Skeletal muscle tissue (tissue), 3 donors: ENCODE measurements at regions not wholly inside any gene's neighbourhood (a gene's known extent, or its start where the extent isn't known, plus 50 kb on each side); places are given as distances from the start of the nearest gene placed in this dataset.
"Not testable (repeated sequence)": the region's sequence is repeated elsewhere in the genome, so short reads cannot be mapped to it uniquely, and the experiment has no call there.

Experiments
- H3K27ac ChIP-seq: one replicate; pipeline ENCODE4 v1.7.0; 2013; ENCODE audit warnings: mild to moderate bottlenecking, low read depth, low read length, inconsistent platforms
- H3K27me3 ChIP-seq, 3 donors: one replicate each; pipeline ENCODE4 v1.7.0; 2013; ENCODE audit warnings: low read length in 3 of 3; ENCODE audit not compliant: control insufficient read depth in 3 of 3, insufficient read depth in 3 of 3
- H3K36me3 ChIP-seq, 3 donors: one replicate each; pipeline ENCODE4 v1.7.0; 2013; ENCODE audit warnings: low read length in 3 of 3; ENCODE audit not compliant: control insufficient read depth in 3 of 3, insufficient read depth in 3 of 3
- H3K4me1 ChIP-seq, 3 donors: one replicate each; pipeline ENCODE4 v1.7.0; 2013; ENCODE audit warnings: low read length in 3 of 3, mild to moderate bottlenecking in 3 of 3; ENCODE audit not compliant: control insufficient read depth in 3 of 3, insufficient read depth in 3 of 3
- H3K4me3 ChIP-seq, 3 donors: one replicate each; pipeline ENCODE4 v1.7.0; 2013; ENCODE audit warnings: low read length in 3 of 3
- H3K9ac ChIP-seq, 3 donors: one replicate each; pipeline ENCODE4 v1.7.0; 2013; ENCODE audit warnings: low read length in 3 of 3, mild to moderate bottlenecking in 3 of 3, moderate library complexity in 2 of 3, low read depth in 1 of 3
- H3K9me3 ChIP-seq, 3 donors: one replicate each; pipeline ENCODE4 v1.7.0; 2013; ENCODE audit warnings: low read length in 3 of 3; ENCODE audit not compliant: control insufficient read depth in 3 of 3
- donor health status: Osteomylitis.

DNA sequence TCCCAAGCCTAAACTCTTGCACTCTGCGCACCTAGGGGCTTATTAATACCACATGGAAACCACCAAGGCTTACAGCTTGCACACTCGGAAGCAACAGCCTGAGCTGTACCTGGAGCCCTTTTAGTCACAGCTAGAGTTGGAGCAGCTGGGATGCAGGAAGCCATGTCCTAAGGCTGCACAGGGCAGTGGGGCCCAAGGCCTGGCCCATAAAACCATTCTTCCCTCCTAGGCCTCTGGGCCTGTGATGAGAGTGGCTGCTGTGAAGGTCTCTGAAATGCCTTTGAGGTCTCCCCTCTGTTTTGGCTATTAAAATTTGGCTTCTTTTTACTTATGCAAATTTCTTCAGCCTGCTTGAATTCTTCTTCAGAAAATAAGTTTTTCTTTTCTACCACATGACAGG is 383.9 kb upstream of the UBE2E2 start:
- Histone ChIP-seq H3K27ac (no peak overlapping the region), H3K27me3 (no peaks in the 10 kb centered on the region), H3K36me3 (no peaks in the 10 kb centered on the region), H3K4me3 (no peak overlapping the region), H3K4me1 (no peaks in the 10 kb centered on the region), H3K9ac (no peak overlapping the region), H3K9me3 (no peaks in the 10 kb centered on the region)

DNA sequence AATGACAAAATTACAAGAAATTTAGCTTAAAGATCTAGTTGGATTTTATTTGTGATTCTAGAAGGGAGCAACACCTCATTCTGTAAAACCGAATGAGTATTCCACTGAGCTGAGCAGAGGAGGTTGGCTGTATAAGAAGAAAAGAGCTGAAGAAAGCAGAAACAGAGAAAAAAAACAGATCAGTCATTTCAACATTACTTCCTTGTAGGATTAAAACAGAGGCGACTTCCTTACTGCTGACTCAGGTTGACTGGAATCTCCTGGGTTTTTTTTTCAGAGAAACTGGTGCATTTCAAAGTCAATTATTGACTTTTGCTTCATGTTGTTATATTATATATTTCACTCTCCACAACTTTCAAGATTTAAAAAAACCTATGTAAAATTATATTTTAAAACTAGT is 368.1 kb upstream of the UBE2E2 start:
- no peak overlapping the region for H3K27ac ChIP-seq
- H3K4me3 ChIP-seq = no peak overlapping the region
- H3K36me3 ChIP-seq = no peaks in the 10 kb centered on the region
- H3K9me3 ChIP-seq = no peaks in the 10 kb centered on the region
- no peak overlapping the region for H3K9ac ChIP-seq
- H3K27me3 ChIP-seq = no peaks in the 10 kb centered on the region
- no peaks in the 10 kb centered on the region for H3K4me1 ChIP-seq

DNA sequence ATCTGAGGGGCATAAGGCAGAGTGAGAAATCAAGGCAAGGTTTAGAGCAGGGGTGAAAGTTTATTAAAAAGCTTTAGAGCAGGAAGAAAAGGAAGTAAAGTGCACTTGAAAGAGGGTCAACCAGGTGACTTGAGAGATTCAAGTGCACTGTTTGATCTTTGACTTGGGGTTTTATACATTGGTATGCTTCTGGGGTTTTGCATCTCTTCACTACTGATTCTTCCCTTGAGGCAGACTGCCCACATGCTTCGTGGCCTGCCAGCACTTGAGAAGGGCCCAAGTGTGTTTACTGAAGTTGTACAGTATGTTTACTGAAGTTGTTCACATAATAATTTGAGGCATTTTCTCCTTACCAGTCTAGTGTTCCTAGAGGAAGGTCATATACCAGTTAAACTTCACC is 367.0 kb upstream of the UBE2E2 start:
- Histone ChIP-seq H3K4me1 (no peaks in the 10 kb centered on the region), H3K9me3 (no peaks in the 10 kb centered on the region), H3K36me3 (no peaks in the 10 kb centered on the region), H3K27me3 (no peaks in the 10 kb centered on the region), H3K4me3 (no peak overlapping the region), H3K9ac (no peak overlapping the region), H3K27ac (no peak overlapping the region)

DNA sequence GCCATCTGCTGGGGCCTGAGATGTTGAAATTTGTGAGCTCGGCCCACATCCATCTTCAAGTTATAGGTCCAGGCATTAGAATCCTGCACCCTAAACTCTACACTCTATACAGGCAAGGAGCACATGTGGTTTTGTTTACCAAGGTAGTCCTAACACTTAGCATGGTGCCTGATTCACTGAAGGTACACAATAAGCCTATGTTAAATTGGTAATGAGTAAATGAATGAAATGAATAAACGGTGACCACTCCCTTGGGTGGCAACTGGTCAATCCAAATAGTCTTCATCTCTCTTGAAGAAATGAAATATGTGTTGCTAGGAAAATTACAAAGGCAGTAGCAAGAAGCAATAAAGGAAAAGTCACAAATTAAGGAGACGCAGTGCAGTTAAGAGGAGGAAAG is 359.3 kb upstream of the UBE2E2 start:
- no peaks in the 10 kb centered on the region for H3K9me3 ChIP-seq
- no peak overlapping the region for H3K4me3 ChIP-seq
- no peaks in the 10 kb centered on the region for H3K36me3 ChIP-seq
- no peak overlapping the region for H3K27ac ChIP-seq
- H3K27me3 ChIP-seq = no peaks in the 10 kb centered on the region
- H3K9ac ChIP-seq = no peak overlapping the region
- no peaks in the 10 kb centered on the region for H3K4me1 ChIP-seq

DNA sequence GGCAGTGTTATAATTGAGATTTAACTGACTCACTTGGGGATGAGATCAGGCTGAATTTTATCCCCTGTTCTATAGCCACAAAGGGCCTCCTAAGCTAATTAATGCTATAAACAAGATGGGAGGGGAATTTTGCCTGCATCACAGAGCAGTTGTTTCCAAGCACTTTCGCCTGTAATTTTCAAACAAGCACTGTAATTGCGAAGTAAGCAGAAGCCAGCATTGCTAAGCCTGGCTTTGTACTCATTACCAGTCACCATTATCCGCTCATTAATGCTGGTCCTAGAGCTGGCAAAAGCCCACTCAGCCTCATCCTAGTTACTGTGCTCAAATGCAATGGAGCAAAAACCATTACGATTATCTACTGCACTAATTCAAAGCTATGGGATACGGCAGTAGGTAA is 356.6 kb upstream of the UBE2E2 start:
- Histone ChIP-seq H3K4me1 (no peaks in the 10 kb centered on the region), H3K4me3 (no peak overlapping the region), H3K9ac (no peak overlapping the region), H3K27ac (no peak overlapping the region), H3K27me3 (no peaks in the 10 kb centered on the region), H3K36me3 (no peaks in the 10 kb centered on the region), H3K9me3 (no peaks in the 10 kb centered on the region)

DNA sequence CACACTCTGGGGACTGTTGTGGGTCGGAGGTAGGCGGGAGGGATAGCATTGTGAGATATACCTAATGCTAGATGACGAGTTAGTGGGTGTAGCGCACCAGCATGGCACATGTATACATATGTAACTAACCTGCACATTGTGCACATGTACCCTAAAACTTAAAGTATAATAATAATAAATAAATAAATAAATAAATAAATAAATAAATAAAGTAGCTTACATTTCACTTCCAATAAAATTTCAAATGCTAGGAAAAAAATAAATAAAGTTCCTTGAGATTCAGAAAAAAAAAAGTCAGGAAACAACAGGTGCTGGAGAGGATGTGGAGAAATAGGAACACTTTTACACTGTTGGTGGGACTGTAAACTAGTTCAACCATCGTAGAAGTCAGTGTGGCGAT is 353.5 kb upstream of the UBE2E2 start:
- not testable (repeated sequence) for H3K27me3 ChIP-seq, H3K9ac ChIP-seq, H3K4me1 ChIP-seq, H3K27ac ChIP-seq, H3K9me3 ChIP-seq, H3K36me3 ChIP-seq, H3K4me3 ChIP-seq

DNA sequence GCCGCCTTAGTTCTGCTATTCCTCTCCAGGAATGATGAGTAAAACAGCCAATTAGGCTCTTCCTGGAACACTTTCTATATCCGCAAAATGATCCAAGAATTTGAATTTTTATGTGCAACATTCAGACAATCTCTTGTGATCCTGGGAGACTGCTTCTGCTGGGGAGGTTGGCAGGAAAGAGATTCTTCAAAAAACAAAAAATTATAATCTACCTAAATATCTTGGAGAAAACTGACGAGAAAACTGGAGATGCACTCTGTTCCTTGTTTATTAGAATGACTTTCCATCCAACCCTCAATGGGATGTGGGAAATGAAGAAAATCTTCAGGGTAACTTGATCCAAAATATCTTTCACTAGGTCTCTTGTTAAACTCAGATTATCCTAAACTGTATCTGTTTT is 346.3 kb upstream of the UBE2E2 start:
- H3K27me3 ChIP-seq = no peaks in the 10 kb centered on the region
- H3K27ac ChIP-seq = no peak overlapping the region
- no peaks in the 10 kb centered on the region for H3K4me1 ChIP-seq
- H3K9ac ChIP-seq = no peak overlapping the region
- H3K36me3 ChIP-seq = no peaks in the 10 kb centered on the region
- H3K4me3 ChIP-seq = no peak overlapping the region
- no peaks in the 10 kb centered on the region for H3K9me3 ChIP-seq

DNA sequence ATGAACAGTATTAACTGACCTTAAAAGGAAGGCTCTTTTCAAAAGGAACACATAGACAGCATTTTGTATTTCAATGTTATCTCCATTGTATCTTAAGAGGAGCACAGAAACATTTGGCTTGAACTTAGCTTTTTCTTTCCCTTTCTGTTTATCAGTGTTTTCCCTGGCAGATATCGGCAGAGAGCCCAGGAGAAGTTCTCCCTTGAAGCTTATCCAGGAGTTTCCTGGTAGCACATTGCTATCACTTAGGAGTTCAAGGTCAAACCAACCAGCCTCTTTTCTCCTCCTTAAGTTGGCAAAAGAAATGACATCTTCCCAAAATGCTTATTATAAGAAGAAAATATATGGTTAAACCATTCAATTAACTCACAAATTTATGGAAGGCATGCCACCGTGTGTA is 344.6 kb upstream of the UBE2E2 start:
- H3K4me1 ChIP-seq = no peaks in the 10 kb centered on the region
- H3K4me3 ChIP-seq = no peak overlapping the region
- no peak overlapping the region for H3K27ac ChIP-seq
- no peaks in the 10 kb centered on the region for H3K36me3 ChIP-seq
- no peaks in the 10 kb centered on the region for H3K9me3 ChIP-seq
- no peaks in the 10 kb centered on the region for H3K27me3 ChIP-seq
- H3K9ac ChIP-seq = no peak overlapping the region

DNA sequence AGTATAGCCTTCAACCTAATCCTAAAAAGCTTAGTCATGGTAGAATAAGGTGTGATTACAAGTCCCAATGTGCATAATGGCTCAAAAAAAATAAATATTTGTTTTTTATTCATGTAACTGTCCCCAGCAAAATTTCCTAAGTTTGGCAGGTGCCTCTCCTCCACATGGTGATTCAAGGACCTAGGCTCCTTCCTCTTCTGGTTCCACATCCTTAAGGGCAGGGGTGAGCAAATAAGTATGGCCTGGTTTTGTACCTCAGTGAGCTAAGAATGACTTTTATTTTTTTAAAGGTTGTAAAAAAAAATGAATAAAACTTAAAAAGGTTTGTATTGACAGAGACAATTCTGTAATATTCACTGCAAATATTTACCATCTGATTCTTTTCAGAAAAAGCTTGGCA is 343.5 kb upstream of the UBE2E2 start:
- no peak overlapping the region for H3K27ac ChIP-seq
- no peaks in the 10 kb centered on the region for H3K36me3 ChIP-seq
- no peaks in the 10 kb centered on the region for H3K27me3 ChIP-seq
- no peaks in the 10 kb centered on the region for H3K9me3 ChIP-seq
- peaks cover 0 to 6% (median 0%) of the 10 kb centered on the region in 3 donors for H3K4me1 ChIP-seq
- no peak overlapping the region for H3K4me3 ChIP-seq
- H3K9ac ChIP-seq = no peak overlapping the region

DNA sequence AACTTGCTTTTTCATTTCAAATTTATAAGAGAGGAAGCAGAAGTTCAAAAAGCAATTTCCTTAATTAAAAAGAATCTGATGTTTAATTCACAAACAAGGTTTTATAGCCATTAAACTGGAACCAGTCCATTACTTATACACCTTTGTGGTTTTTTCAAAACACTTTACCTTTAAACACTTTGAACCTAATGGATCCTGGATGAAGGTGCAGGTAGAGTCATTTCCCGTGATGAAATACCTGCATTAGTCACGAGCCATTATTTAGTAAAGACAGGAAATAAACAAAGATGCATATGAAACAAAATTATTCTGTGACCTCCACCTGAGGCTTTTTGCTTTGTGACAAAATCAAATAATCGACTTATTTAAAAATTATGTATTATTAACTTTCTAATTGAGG is 341.7 kb upstream of the UBE2E2 start:
- Histone ChIP-seq H3K9me3 (no peaks in the 10 kb centered on the region), H3K4me3 (no peak overlapping the region), H3K9ac (no peak overlapping the region), H3K27me3 (no peaks in the 10 kb centered on the region), H3K27ac (no peak overlapping the region), H3K36me3 (no peaks in the 10 kb centered on the region), H3K4me1 (peaks cover 0 to 6% (median 0%) of the 10 kb centered on the region in 3 donors)

DNA sequence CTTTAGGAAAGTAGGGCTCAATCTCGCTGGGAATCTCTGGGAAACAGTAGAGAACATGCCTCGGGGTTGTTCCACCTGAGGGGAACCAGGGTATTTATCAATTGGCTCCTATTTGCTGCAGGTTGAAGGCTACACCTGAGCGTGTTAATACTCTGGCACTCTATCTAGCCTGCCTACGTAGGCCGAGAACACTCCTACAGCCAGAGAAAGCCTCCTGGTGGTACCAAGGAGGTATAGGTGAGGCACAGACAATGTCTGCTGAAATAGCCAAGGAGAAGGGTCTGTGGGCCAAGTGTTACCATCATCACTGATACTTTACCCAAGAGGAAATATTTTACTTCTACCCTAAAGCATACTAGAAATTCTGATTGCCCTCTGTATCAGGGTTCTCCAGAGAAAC is 341.0 kb upstream of the UBE2E2 start:
- peaks cover 0 to 6% (median 0%) of the 10 kb centered on the region in 3 donors for H3K4me1 ChIP-seq
- no peak overlapping the region for H3K27ac ChIP-seq
- no peaks in the 10 kb centered on the region for H3K27me3 ChIP-seq
- no peaks in the 10 kb centered on the region for H3K9me3 ChIP-seq
- H3K9ac ChIP-seq = no peak overlapping the region
- H3K4me3 ChIP-seq = no peak overlapping the region
- no peaks in the 10 kb centered on the region for H3K36me3 ChIP-seq
